GM18502 (cell line): ENCODE measurements at regions not wholly inside any gene's neighbourhood (a gene's known extent, or its start where the extent isn't known, plus 50 kb on each side); places are given as distances from the start of the nearest gene placed in this dataset.
"Not testable (repeated sequence)": the region's sequence is repeated elsewhere in the genome, so short reads cannot be mapped to it uniquely, and the experiment has no call there.

Experiments
- ATAC-seq: cut with Tn5 transposase; IDR thresholded peaks from one replicate; pipeline ENCODE4 v1.9.1; 2021; ENCODE audit warnings: mild to moderate bottlenecking; ENCODE audit not compliant: unreplicated experiment, poor library complexity

DNA sequence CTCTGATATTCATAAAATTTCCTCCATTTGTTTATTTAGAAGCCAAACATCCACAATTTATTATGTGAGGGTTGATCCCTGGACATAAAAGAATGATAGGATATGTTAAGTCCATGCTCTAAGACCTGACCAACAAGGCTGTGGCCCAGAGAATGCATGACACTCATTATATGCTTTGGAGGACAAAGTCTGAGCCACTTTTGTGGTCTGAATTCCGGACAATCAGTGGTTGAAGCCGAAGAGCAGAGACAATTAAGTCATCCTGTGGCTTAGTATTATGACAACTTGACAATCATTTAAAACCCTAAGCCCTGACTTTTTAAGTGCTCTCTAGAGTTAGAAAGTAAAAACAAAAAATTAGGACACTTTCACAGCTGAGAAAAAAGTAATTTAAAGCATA, 483.3 kb downstream of the PLCL1 start:
- ATAC-seq = no peak

DNA sequence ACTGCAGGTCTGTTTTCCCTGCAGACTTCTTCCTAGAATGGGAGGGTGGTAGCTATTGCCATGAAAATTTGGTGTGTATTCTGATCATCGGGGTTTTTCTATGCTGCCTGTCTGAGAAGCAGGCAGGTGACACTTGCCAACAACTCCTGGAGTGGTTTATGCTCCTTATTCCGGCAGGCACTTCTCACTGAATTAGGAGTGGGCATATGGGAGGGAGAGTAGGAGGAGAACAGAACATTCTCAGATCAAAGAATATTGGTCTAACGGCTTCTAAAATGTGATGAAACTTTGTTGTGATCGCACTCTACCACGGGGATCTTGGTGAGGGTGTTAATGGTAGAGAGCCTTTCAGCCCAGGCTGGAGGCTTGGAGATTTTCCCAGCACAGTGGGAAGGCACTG, 480.8 kb downstream of the PLCL1 start:
- no peak for ATAC-seq

DNA sequence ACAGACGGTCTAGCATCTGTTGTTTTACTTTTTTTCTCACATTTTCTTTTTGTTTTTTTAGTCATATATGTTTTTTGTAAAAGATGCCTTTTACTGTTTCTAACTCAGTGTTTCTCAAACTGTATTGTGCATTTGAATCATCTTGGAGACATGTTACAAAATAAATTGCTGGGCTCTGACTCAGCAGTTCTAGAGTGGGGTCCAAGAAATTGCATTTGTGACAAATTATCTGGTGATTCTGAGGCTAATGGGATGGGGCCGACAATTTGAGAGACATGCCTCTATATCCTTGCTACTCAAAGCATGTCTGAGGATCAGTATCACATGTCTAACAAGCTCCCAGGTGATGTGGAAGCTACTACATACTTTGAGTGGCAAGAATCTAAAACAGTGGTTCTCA, 478.8 kb downstream of the PLCL1 start:
- no peak for ATAC-seq

DNA sequence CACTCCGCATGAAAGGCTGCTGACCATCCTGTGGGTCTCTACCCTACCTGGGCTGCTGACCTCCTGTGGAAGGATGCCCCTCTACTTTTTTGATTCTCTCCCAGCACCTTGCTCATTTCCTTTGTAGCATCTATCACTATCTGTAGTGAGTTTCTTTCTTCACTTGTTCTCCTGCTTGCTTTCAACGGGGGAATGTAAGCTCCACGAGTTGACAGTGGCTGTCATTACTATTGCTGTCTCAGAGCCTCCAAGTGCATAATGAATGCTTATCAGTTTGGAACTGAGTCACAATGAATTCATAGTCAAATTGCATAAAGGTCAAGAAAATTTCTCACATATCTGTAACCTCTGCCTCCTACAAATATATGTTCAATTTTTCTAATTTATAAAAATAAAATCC, 477.7 kb downstream of the PLCL1 start:
- no peak for ATAC-seq

DNA sequence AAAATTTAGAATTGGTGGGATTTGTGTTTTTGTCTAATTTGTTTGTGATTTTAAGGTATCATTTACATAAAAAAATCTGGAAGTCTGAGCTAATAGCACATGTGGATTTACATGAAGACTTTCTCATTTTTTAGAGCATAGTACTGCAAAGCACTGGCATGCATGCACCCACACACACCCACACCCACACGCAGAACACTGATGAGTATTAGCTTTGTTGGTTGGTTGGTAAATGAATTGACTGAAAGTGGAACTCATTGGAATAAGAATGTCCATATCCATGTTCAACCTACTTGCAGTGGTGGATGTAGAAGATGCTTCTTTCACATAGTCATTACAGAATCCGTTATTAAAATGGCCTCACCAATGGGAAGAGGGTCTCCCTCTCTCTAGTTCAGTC, 475.8 kb downstream of the PLCL1 start:
- ATAC-seq = no peak

DNA sequence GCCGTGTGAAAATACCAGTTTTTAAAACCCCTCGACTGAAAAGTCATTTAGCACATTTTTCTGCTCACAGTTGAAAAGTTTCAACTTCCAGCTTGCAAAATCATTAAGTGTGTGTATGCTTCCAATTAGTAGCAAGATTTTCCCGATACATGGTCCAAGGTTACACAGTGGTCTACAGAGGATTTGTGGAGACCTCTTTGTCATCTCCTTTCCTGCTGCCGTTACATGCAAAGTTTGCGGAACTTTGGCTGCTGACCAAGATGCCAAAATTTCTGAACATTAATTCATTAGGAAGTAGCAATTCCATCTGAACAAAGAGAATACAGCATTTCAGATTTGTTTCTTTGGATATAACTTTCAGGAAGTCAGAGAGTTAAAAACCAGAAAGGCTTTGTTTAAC, 474.6 kb downstream of the PLCL1 start:
- no peak for ATAC-seq

DNA sequence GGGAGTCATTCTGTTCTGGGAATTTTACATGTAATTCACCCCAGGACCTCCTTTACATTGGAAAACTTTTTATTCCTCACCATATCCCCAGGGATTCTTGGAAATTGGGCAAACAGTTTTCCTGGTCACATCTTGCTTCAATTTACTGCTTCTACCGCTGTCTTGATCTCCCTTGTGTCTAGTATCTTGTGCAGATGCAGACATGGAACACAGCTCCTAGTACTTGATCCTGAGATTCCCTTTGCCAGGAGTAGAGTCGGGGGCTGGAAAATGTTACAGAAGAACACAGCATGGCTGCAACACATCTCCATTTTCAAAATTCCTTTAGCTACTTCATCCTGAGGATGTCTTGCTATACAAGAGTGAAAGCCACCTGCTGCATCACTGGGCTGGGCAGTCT, 472.8 kb downstream of the PLCL1 start:
- no peak for ATAC-seq

DNA sequence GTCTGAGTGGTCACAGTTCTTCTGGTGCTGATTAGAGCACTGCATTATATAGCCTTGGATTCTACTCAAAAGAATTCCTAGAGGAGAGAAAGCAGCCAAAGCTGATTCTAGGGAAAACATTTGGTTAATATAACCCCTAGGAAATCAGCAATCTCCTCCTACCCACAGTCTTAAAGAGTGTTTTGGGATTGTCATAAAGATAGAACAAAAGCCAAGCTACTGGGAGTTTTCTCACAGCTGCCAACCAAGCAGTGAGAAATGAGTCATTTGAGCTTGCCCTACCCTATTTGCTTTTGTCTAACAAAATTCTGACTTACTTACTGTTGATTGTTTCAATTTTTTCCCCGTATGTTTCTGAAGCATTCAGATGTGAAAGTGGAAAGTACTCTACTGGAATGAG, 469.3 kb downstream of the PLCL1 start:
- no peak for ATAC-seq

DNA sequence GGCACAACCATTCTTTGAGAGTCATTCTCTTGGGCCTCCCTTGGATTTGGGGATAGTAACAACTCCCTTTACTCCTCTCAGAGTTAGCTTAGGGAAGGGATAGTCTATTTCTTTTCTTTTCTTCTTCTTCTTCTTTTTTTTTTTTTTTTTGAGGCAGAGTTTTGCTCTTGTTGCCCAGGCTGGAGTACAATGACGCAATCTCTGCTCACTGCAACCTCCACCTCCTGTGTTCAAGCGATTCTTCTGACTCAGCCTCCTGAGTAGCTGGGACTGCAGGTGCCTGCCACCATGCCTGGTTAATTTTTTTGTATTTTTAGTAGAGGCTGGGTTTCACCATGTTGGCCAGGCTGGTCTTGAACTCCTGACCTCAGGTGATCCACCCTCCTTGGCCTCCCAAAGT, 465.8 kb downstream of the PLCL1 start:
- ATAC-seq = not testable (repeated sequence)

DNA sequence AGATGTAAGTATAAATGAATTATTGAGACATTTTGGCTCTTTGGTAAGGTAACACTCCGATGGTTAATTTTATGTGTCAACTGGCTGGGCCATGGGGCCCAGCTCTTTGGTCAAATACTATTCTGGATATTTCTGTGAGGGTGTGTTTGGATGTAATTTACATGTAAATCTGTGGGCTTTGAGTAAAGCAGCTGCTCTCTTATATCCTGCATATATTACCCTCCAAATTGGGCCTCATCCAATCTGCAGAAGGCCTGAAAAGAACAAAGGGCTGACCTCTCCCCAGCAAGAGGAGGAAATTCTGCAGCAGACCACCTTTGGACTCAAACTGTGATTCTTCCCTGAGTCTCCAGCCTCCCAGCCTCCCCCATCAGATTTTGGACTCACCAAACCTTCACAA, 464.1 kb downstream of the PLCL1 start:
- ATAC-seq = no peak

DNA sequence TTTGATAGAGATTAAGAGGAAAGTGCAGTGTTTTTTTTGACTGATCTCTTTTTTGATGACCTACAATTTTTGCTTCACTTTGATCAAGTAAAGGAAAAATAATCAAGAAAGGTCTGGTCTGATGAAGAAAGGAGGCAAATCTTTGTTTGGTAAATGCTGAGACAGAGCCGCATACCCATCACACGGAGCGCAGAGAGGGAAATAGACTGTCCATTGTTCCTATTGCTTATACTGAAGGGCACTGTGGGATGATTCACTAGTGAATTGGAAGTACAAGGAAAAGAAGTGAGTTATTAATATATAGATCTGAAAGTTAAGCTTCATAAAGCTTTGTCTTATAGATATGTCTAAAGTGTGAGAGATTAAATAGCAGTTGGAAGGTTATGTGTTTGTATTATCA, 455.1 kb downstream of the PLCL1 start:
- no peak for ATAC-seq

DNA sequence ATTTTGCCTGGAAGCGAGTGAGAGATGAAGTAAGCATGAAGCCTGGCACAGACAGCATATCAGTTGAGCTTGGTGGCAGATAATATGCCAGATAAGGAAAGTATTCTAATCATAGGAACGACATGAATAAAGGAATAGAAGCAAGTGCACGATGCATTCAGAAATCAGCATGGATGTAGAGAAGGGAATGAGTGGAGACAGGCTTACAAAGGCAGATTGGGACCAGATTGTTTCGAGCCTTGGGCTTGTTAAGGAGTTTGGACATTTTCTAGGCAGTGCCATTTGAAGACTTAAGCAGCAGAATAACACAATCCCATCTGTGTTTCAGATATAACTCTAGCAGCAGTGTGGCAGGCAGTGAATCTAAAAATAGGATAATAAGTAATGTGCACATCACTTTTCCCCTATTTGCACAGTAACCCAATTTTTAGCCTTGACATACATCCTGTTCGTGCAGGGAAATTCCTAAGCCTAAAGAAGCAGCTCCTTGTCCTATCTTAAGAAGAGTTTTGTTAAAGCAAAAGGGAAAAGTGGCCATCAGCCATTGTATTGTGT, 450.2 kb downstream of the PLCL1 start:
- no peak for ATAC-seq

DNA sequence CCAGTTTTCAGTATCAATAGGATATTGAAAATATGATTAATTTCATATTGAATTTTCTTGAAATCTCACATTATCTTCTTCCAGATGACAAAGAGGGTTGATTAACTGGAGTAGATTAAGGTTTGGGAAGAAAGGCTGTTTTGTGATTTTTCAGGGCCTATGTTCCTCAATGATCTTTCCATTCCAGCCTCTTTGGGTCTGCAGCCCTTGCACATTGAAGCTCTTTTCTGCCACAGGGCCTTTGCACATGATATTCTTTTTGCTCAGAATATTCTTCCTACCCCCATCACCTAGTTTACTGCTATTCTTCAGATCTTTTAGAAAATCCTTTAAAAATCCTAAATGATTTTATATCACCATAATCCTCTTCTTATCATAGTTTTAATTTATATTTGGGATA, 449.6 kb downstream of the PLCL1 start:
- no peak for ATAC-seq

DNA sequence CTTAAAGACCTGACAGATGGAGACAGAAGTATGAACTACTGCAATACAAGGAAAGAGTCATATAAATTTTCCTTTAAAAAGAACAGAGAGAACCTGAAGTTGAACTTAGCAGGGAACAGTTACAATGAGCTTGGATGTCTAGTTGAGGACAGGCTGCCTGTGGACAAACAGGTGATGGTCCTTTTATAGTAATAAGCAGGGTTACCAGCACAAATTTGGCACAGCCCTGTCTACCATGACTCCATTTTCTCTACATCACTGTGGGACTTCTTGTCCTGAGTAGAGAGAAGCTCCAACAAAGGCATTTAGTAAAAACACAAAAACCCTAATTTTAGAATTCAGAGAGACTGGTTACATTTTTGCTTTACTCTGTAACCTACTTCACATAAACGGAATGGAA, 448.1 kb downstream of the PLCL1 start:
- no peak for ATAC-seq

DNA sequence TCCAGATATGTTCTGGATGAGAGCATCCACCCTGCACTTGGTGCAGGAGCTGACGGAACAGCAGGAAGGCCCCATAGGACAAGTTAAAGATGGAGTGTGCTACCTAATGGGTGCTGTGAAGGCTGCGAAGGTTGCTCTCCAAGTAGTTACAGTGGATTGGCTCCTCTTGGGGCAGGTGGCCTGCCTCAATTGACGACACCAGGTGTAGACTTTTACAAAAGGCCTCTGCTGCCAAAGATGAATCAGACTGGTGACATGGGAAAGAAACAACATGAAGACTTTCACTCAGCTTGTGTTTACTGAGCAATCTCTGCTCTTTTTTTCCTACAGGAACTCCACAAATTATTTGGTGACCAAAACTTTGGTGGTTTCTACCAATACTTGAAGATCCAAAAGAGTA, 437.7 kb downstream of the PLCL1 start:
- ATAC-seq = no peak

DNA sequence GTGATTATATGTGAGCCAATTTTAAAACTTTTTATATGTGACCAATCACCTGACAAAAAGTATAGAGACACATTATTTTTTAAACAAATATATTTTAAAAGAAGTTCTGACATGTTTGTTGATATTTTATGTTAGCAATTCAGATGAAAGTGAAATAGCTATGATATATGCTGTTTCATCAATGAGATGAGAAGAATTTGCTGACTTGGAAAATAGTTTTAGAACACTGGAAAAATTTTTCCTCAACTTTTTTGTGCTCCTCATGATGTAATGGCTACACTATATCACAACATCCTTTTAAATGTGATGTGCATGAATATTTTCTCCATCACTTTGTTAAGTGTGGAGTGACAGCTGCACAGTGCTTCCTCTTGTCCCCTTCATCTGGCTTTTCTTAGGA, 434.0 kb downstream of the PLCL1 start:
- ATAC-seq = no peak

DNA sequence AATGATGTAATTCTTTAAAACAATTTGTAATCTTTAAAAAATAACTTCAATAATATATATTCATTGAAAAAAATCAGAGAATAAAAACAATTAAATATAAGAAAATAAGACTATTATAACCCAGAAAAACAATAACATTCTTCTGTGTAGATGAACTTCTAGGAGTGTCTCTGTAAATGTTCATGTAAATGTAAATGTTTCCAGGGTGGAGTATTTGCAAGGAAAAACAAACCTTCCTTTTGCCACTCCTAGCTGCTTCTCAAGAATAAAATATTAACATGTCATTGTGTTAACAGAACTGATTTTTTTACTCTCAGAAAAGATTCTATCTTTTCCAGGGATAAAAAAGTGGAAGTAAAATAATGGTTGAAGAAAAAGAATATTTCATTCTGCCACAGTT, 431.9 kb downstream of the PLCL1 start:
- ATAC-seq = no peak

DNA sequence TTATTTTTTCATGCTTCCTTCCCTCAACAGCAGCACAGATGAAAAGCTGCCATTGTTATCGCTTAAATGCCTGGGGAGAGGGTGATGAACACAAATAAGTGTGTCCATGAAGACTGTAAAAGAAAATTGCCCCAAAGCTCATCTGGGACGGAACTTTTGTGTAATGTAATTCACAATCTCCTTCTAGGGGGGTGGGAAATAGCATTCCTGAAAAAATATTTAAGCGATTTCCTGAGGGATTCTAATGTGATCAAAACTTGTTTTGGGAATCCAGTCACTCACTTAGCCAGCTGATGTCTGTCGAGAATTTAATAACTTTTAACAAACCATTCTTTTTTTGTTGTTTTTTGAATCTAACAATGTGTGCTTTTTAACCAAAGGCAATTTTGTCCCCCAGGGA, 427.9 kb downstream of the PLCL1 start:
- no peak for ATAC-seq

DNA sequence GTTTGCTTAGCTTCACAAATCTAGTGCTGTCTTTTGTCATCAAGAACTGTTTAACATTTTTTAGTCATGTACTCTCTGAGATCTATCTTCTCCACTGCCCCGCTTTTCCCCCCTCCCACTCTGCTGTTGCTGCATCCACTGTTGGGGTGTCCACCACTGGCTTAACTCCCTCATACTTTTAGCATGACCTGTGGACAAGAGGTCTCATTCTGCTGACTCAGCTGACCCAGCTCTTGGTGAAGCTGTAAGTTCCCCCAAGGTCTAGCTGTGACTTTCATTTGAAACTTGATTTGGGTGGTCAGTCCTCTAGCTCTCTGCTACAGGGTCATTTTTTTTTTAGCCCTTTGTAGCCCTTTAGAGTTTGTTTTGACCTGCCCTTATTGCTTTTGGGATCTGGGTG, 427.2 kb downstream of the PLCL1 start:
- no peak for ATAC-seq

DNA sequence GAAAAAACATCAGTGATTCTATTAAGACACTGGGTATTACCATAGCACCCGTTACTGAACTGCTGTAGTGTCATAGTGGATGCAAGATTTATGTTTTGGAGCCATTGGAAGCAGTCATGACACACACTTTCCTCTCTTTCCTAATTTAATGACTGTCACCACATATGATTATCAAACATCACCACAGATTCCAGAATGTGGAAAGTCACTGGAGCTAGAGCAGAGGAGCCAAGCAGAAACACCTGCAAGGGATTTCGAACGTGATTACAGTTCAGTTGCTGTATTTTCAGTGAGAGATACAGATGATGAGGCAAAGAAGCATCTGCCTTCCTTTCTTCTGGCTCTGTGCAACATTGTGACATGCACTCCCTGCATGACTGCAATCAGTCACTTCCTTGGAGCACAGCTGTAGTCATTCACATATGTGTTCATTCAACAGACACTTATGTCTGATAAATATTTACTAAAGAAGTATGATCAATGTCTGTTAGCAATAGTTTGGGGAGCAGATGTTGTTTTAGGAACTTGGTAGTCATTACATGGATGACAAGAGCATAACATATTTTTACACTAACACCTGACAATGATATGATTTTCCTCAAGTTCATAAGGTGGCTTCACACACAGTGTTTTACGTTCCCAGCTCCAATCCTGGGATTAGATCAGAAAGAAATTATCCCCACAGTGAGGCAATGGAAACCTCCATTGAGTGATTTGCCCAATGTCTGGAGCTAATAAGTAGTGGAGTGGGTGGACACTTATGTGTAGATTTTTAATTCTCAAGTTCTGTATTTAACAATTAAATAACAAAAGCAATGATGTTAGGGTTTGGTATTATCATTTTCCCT, 416.6 kb downstream of the PLCL1 start:
- no peak for ATAC-seq

DNA sequence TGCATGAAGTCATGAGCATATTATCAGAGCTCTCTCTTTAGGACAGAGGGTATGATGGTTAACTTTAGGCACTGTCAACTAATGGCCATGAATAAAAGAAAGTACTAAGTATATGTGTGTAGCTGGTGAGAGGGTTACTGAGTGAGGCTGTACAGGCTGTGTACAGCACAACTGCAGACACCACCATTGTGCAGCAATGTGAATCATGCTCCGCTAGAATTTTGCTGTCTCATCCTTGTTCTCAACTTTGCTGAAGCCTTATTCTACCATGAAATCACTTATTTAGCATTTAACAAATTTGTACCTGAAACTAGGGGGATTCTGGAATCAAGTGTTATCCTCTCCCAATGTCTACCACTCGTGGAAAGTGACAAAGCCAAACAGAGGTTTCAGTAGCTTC, 414.9 kb downstream of the PLCL1 start:
- ATAC-seq = no peak

DNA sequence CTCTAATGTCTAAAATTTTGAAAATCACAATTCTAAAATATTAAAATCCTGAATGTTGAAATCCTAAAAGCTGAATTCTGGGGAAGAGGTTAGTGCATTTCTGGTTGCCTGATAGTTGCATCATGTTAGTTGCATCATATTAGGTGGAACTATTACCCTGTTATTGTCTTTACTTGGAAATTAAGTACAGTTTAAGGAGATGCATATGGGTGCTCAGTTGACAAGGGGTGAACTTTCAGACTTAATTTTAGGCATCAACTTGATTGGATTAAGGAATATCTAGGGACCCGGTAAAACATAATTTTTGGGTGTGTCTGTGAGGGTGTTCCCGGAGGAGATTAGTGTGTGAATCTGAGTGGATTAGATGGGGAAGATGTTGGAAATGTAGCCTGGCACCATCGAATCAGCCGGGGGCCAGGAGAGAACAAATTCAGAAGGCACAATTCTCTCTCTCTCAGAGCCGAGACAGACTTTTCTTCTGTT, 409.8 kb downstream of the PLCL1 start:
- no peak for ATAC-seq
